ENCODE measurements at regions not wholly inside any gene's neighbourhood (a gene's known extent, or its start where the extent isn't known, plus 50 kb on each side); places are given as distances from the start of the nearest gene placed in this dataset.

DNA sequence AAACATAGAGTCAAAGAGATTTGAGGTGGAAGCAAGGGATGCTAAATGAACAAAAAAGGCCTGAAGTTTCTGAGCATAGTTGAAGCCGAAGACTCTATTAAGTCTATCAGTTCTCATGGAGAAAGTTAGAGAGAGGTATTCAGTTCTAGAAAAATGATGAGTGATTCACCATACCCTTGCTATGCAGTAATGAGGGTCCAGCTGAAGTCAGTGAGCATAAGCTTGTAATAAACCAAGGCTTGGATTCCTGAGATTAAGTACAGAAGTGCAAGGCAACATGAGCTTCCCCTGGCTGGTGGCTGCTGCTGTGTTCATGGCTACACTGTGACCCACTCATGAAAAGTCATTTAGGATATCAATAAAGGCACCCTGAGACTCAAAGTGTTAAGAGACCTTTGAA, 129.7 kb upstream of the MTAP start:
- DNase-seq = no peak

DNA sequence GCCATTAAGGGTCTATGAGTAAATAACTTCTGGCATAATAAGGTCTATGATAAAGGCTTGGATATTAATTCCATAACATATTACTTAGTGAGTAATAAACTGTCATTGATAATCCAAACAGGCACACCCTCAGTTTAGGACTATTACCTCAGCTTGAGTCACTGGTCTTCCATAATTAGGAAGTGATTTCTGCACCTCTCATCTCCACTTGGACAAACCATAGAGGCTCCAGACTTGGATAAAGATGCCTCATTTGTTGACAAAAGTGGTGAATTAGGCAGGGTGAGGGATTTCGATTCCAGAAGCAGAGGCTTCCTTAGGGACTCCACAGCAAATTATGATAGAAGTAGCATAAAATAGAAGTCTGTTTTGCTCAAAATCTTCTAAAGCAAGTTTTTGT, 127.5 kb upstream of the MTAP start:
- DNase-seq = no peak

DNA sequence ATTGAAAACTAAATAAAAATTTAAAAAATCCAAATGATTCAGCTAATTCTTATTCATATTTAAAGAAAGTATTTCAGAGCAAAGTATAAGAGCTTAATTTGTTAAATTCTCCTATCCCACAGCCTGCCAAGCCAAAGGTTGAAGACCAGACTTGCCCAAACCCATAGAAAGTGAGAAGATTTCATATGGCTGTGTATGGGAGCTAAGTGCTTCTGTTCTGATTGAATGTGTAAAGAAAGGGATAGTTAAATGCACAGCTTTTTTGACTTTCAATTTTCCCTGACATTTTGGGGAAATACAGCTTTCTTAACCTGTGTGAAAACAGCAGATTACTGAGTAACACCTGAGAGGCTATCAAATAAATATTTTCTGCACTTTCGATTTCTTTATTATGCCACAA, 125.0 kb upstream of the MTAP start:
- DNase-seq = no peak

DNA sequence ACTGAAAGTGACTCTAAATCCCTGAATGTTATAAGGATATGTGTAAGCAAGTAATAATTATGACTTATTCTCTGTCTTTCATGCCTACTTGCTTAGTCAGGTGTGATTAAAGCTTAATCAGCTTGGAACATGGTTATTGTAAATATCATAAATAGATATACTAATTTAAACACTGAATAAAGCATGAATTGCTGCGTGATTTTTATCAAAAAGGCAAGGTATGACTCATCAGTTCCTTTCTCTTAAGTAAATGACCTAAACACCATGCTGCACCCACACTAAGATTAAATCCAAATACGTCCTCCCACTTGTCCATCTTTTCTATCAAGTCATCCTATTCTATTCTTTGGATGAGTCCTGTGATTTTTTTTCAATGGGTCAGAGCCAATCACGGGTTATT, 124.6 kb upstream of the MTAP start:
- no peak for DNase-seq

DNA sequence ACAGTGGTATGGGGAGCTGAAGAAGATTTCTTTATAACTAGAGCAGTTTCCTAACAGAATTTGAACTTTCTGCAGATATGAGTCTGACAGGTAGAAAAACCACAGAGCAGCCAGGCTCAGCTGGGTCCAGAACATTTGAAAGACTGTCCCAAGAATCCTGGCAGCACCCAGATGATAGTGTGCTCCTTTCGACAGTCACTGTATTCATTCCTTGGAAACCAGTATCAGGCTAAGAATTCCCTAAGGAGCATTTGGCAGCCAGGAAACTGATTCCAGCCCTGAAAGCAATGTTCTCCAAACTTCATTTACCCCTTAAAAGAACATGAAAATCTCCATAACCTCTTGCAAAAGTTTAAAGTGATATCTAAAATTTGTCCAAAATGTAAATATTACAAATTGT, 123.0 kb upstream of the MTAP start:
- no peak for DNase-seq

- DNase-seq = no peak
These were observed 121.8 kb upstream of the MTAP start for GRCh38 chr9:21680590-21680989.

GRCh38 chr9:21681641-21682040, 120.8 kb upstream of the MTAP start:
- DNase-seq = no peak

DNA sequence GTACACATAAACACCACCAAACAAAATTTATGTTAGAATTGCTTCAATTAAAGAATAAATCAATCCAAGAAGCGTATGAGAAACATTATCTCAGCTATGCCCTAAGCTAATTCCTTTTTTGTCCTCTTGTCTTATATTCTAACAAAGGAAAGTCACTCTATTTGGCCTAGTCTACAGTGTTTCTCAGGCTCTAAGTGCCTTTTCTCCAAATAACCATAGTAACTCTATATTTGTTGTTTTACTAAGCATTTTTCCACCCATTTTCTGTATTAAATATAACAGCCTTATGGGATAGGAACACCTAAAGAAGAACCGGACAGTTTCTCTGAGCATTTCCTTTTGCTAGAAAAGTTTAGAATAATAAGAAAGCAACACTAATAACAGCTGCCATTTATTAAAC, 120.1 kb upstream of the MTAP start:
- no peak for DNase-seq

DNA sequence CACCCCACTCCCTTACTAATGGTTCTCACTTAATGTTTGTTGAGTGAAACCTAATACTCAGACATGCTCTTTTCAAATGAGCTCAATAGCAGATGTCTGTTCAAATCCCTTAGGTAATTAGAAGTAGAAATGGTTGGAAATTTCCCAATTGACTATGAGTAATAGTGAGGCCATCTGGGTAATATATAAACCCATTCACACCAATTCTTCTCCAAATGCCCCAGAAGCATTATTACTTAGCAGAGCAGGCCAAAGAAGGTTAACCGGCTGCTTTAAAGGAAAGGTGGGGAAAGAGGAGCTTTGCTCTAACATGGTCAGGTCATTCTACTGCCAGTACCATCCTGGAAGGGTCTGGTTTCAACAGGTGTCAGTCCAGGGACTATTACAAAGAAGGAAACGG, 119.5 kb upstream of the MTAP start:
- DNase-seq = no peak

DNA sequence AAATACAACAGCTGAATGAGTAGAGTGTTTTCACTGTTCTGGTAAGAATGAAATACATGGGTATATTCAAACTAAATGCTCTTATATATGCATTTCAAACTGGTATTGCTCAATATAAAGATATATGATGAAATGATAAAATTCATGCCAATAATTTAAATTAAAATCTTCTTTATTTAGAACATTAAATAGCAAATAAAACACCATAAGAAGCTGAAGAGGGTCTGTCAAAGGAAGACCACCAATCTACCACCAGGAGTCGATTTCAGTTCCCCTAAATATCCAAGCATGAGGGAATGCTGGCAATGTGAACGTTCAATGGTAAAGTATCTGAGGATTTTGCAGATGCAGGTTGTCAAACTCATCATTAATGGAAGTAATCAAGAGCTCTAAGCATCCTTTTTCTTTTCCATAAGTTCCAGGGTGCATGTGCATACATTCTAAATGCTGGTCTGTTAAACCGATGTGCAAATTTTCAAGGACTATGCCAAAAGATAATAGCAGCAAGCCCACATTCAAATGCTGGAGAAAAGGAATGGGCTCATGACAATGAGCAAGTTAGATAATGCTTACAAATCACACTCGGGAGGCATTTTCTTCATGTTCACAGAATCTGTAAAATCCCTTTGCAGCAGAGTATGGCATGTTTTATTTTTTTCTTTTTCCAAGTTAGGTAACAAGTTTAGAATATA, 118.8 kb upstream of the MTAP start:
- DNase-seq = no peak

GRCh38 chr9:21684231-21684630, 118.2 kb upstream of the MTAP start:
- no peak for DNase-seq

DNA sequence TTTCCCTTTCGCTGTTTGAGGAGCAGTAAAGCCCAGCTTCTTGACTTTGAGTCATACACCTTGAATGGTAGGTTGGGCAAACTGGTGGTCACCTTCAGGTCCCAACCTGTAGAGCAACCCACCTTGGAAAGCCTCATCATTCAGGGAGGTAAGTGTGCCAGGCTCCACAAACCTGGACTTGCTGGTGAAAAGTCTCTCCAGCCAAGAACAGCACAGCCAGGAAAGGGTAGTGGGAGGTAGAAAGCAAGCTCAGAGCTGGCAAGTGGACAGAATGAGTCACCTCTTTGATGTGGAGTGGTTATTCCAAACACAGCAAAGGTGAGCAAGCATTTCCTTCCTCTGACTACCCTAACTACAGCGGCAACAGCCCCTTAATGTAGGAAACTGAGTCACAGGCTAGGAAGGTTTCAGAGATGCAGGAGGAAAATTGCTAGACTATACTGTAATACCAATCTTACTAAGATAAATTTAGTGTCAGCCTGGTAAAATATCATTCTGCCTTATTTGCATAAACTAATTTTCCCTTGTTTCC, 117.5 kb upstream of the MTAP start:
- DNase-seq = no peak

DNA sequence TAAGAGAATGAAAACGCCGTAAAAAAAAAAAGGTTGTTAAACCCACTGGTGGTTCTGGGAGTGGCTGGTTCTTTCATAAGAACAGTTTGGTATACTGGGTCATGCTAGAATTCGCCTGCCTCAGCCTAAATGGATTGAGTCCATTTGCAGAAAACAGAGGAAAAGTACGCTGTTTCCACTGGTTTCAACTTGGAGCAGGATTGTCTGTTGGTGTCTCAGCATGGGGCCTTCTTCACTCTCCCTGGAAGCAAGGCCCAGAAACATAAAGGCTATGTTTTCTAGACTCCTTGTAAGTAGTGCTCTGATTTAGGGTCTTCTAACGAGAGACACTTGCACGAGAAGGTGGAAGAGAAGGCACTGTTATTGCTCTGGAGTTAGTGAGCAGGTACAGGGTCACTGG, 116.9 kb upstream of the MTAP start:
- no peak for DNase-seq

- no peak for DNase-seq
These were observed 115.7 kb upstream of the MTAP start for GRCh38 chr9:21686738-21687137.

GRCh38 chr9:21687351-21687750, 115.1 kb upstream of the MTAP start:
- DNase-seq = no peak

GRCh38 chr9:21688108-21689102, 114.0 kb upstream of the MTAP start:
- no peak for DNase-seq

GRCh38 chr9:21689854-21690253, 112.6 kb upstream of the MTAP start:
- no peak for DNase-seq

DNA sequence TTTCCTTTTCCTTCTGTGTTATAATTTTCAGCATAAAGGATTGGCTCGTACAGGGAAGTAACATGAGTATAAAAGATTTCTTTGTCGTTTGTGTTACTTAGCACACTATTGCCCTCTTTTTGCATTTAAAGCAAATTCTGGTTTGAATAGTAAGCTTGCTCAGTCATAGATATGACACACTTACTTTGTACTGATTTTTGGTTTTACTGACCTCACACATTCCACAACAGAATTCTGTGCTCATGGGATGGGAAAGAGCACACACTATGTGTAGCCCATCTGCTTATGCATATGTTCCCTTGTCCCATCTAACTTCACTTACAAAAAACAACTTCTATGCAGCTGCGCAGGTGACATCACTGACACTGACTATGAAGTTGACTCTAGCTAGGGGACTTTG, 111.9 kb upstream of the MTAP start:
- DNase-seq = no peak

GRCh38 chr9:21692390-21692789, 110.0 kb upstream of the MTAP start:
- DNase-seq = no peak

DNA sequence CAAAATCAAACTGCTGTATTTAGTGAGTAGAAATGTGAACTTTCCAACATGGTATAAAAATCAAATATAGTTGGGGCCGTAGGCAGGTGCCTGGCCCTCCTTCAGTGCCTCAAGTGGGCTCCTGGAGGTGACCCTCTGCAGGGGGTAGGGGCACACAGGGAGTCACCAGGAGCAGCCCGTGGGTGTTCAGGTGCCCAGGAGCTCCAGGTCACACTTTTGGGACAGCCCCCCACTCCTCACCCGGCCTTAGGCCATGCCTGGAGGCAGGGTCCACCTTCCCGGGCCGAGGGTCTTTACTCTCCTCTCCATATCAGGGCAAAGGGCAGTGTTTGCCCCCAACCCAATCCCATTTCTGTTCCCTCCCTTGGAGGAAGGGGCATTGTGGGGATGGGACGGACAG, 108.0 kb upstream of the MTAP start:
- no peak for DNase-seq

DNA sequence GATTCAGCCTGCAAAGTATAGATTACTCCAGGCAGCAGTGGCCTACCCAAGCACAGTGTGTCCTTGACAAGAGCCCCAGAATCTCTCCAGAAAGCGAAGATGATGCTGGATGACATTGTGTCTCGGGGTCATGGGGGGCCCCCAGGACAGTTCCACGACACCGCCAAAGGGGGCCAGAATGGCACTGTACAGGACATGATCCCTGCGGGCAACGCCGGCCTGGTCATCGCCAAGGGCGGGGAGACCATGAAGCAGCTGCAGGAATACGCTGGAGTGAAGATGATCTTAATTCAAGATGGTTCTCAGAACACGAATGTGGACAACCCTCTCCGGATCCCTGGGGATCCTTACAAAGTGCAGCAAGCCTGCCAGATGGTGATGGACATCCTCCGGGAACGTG, 107.0 kb upstream of the MTAP start:
- DNase-seq = no peak

DNA sequence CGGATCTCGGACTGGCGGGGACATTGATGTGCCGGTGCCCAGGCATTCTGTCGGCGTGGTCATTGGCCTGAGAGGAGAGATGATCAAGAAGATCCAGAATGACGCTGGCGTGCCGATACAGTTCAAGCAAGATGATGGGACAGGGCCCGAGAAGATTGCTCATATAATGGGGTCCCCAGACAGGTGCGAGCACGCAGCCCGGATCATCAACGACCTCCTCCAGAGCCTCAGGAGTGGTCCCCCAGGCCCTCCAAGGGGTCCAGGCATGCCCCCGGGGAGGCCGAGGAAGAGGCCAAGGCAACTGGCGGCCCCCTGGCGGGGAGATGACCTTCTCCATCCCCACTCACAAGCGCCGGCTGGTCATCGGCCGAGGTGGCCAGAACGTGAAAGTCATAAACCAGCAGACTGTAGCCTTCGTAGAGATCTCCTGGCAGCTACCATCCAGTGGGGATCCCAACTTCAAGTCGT, 106.5 kb upstream of the MTAP start:
- no peak for DNase-seq

- DNase-seq = no peak
These were observed 106.0 kb upstream of the MTAP start for GRCh38 chr9:21696411-21696871.

DNA sequence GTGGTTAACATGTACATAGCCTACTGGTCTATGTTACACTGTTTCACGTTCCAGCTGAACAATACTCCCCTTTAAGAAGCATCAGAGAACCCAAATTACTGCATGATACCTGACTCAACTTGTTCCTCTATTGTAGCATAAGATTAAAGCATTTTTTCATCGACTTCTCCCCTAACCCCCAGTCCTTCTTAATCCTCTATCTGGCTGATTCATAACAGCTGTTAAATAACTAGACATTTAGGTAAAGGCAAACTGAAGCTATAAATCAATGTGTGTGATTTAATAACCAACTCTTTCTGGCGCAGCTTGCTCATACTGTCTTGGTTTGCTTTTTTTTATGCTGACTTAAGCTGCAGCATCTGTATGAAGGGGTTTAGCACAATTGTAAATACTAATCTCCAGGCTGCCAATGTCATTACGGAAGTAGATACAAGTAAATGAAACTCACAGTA, 94.2 kb upstream of the MTAP start:
- no peak for DNase-seq
